ENCODE measurements at regions not wholly inside any gene's neighbourhood (a gene's known extent, or its start where the extent isn't known, plus 50 kb on each side); places are given as distances from the start of the nearest gene placed in this dataset.

DNA sequence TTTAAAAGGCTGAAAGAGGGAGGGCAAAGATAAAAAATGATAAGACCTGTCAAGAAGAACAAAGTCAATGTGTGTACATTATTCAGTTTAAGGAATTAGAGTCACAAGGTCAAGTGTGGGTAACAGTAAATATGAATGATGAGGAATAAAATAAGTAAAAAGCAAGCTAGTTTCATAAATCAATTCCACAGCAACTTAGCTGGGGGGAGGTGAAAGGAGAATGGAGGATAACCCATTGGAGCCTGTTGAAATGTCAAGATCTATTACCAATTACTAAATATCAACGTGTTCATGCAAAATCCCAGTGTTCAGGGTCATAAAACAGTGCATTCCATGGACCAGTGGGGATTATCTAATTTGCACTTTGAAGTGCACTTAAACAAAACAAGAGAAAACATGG is 242.9 kb downstream of the TBX18 start:
- no peak overlapping the region for H3K27ac ChIP-seq (ENCODE audit: low read length)
- TF ChIP-seq SIN3A (IDR thresholded peaks at IDR 0.05; ENCODE audit: borderline replicate concordance, insufficient read depth, low read depth, low read length): no peak
- TF ChIP-seq, protein P1, sequence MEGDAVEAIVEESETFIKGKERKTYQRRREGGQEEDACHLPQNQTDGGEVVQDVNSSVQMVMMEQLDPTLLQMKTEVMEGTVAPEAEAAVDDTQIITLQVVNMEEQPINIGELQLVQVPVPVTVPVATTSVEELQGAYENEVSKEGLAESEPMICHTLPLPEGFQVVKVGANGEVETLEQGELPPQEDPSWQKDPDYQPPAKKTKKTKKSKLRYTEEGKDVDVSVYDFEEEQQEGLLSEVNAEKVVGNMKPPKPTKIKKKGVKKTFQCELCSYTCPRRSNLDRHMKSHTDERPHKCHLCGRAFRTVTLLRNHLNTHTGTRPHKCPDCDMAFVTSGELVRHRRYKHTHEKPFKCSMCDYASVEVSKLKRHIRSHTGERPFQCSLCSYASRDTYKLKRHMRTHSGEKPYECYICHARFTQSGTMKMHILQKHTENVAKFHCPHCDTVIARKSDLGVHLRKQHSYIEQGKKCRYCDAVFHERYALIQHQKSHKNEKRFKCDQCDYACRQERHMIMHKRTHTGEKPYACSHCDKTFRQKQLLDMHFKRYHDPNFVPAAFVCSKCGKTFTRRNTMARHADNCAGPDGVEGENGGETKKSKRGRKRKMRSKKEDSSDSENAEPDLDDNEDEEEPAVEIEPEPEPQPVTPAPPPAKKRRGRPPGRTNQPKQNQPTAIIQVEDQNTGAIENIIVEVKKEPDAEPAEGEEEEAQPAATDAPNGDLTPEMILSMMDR (IDR thresholded peaks at IDR 0.05): no peak
- TF ChIP-seq TCF7L2 (IDR thresholded peaks at IDR 0.05; ENCODE audit: low read depth, low read length): no peak
- no peak for TF ChIP-seq POLR2AphosphoS5 (IDR thresholded peaks at IDR 0.05; ENCODE audit: low read depth, low read length)
- TF ChIP-seq, protein P2, sequence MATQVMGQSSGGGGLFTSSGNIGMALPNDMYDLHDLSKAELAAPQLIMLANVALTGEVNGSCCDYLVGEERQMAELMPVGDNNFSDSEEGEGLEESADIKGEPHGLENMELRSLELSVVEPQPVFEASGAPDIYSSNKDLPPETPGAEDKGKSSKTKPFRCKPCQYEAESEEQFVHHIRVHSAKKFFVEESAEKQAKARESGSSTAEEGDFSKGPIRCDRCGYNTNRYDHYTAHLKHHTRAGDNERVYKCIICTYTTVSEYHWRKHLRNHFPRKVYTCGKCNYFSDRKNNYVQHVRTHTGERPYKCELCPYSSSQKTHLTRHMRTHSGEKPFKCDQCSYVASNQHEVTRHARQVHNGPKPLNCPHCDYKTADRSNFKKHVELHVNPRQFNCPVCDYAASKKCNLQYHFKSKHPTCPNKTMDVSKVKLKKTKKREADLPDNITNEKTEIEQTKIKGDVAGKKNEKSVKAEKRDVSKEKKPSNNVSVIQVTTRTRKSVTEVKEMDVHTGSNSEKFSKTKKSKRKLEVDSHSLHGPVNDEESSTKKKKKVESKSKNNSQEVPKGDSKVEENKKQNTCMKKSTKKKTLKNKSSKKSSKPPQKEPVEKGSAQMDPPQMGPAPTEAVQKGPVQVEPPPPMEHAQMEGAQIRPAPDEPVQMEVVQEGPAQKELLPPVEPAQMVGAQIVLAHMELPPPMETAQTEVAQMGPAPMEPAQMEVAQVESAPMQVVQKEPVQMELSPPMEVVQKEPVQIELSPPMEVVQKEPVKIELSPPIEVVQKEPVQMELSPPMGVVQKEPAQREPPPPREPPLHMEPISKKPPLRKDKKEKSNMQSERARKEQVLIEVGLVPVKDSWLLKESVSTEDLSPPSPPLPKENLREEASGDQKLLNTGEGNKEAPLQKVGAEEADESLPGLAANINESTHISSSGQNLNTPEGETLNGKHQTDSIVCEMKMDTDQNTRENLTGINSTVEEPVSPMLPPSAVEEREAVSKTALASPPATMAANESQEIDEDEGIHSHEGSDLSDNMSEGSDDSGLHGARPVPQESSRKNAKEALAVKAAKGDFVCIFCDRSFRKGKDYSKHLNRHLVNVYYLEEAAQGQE (IDR thresholded peaks at IDR 0.05; ENCODE audit: insufficient read depth in 1 of 2, low read depth in 2 of 2, low read length in 1 of 2): no peak
- in situ Hi-C loops (cut with HindIII; ENCODE audit: low pct_unique_long_range_greater_than_20kb, low sequenced_read_pairs): no loop called here
- intact Hi-C loops (cut with micrococcal nuclease; ENCODE audit: unreplicated experiment): no loop called here
- no peaks in the 10 kb centered on the region for H3K4me1 ChIP-seq (ENCODE audit: control insufficient read depth, insufficient read depth, low read length)
- POLR2A ChIA-PET: no interaction called here
- no TSS peak for BruUV-seq (replicated peaks)
- no peaks in the 10 kb centered on the region for H3K9me3 ChIP-seq (ENCODE audit: control insufficient read depth, insufficient read depth, low read depth, low read length)
- ATAC-seq: no peak
- H3K4me3 ChIP-seq (ENCODE audit: low read depth in 2 of 2, low read length in 2 of 2): no peak overlapping the region
- no peaks in the 10 kb centered on the region for H3K36me3 ChIP-seq (ENCODE audit: control insufficient read depth, insufficient read depth, low read length)
- DNase-seq (ENCODE audit: low read depth, low spot score): no peak
- CTCF ChIA-PET: interaction anchor here (0.6 kb wide), 1 partner anchor 45 kb away, joined by 4 read pairs; no protein-coding TSS in a partner anchor
- no peaks in the 10 kb centered on the region for H3K27me3 ChIP-seq (ENCODE audit: control insufficient read depth, insufficient read depth, low read length)

DNA sequence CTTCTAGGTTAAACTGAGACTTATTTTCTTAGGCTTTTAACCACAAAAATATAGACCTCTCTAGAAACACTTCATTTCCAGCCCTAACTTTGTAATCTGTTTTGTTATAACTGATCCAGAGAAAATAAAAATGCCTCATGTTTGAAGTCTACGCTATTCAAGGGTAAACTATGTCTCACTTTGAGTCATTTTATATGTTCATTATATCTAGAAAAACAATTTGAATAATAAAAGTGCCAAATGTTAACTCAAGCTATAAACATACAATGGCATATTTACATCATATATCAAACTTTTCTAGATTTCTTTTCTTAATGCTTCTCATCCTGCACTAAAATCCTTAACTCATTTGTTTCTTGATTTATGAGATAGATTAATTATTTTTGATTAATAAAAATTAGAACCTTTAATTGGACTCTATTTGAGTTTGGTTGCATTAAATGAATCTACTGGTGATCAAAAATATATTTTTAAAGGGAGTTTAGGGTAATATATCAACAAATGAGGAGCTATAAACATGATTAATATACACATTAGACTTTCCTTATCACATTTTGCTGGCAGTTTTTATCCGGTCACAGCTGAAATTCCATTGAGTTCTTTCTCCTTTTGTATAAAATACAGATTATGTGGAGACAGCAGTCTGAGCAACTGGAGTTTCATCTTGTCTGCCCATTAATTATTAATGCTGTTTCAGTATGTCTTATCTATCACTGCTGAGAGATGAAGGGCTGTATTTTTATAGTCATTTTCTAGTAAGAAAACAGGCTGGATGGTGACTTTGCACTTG is 246.5 kb downstream of the TBX18 start:
- H3K36me3 ChIP-seq (ENCODE audit: control insufficient read depth, insufficient read depth, low read length): no peaks in the 10 kb centered on the region
- no peaks in the 10 kb centered on the region for H3K27me3 ChIP-seq (ENCODE audit: control insufficient read depth, insufficient read depth, low read length)
- intact Hi-C loops (cut with micrococcal nuclease; ENCODE audit: unreplicated experiment) (no loop called here), in situ Hi-C loops (cut with HindIII; ENCODE audit: low pct_unique_long_range_greater_than_20kb, low sequenced_read_pairs) (no loop called here)
- TF ChIP-seq, protein P2 (IDR thresholded peaks at IDR 0.05; ENCODE audit: insufficient read depth in 1 of 2, low read depth in 2 of 2, low read length in 1 of 2): no peak
- no peak for TF ChIP-seq POLR2AphosphoS5 (IDR thresholded peaks at IDR 0.05; ENCODE audit: low read depth, low read length)
- no peak for TF ChIP-seq TCF7L2 (IDR thresholded peaks at IDR 0.05; ENCODE audit: low read depth, low read length)
- TF ChIP-seq, protein P1 (IDR thresholded peaks at IDR 0.05): no peak
- TF ChIP-seq SIN3A (IDR thresholded peaks at IDR 0.05; ENCODE audit: borderline replicate concordance, insufficient read depth, low read depth, low read length): no peak
- no peak for DNase-seq (ENCODE audit: low read depth, low spot score)
- no peak overlapping the region for H3K4me3 ChIP-seq (ENCODE audit: low read depth in 2 of 2, low read length in 2 of 2)
- ChIA-PET CTCF (no interaction called here), POLR2A (no interaction called here)
- no peaks in the 10 kb centered on the region for H3K9me3 ChIP-seq (ENCODE audit: control insufficient read depth, insufficient read depth, low read depth, low read length)
- no TSS peak for BruUV-seq (replicated peaks)
- no peaks in the 10 kb centered on the region for H3K4me1 ChIP-seq (ENCODE audit: control insufficient read depth, insufficient read depth, low read length)
- ATAC-seq: no peak
- H3K27ac ChIP-seq (ENCODE audit: low read length): no peak overlapping the region
